Neural cell (in vitro differentiated cells): ENCODE measurements at regions not wholly inside any gene's neighbourhood (a gene's known extent, or its start where the extent isn't known, plus 50 kb on each side); places are given as distances from the start of the nearest gene placed in this dataset.

Source experiments
- H2AFZ ChIP-seq: fragments of 200-600, 300-800 bp; sonication (generic), shearing (Covaris generic); 2 replicates; pipeline ENCODE4 v1.6.0; 2014; ENCODE audit warnings: low read depth, mild to moderate bottlenecking, antibody characterized with exemption, low read length, moderate library complexity
- H3F3A ChIP-seq: fragments of 200-600 bp; shearing (Covaris generic); 2 replicates; pipeline ENCODE4 v1.6.1; 2016; ENCODE audit warnings: mild to moderate bottlenecking, moderate library complexity, mixed read lengths, antibody characterized with exemption, low read length; ENCODE audit not compliant: insufficient read depth, poor library complexity, severe bottlenecking
- H3K27ac ChIP-seq: fragments of 200-600, 300-800 bp; sonication (generic), shearing (Covaris generic); 2 replicates; pipeline ENCODE4 v1.5.1; 2014; ENCODE audit warnings: mild to moderate bottlenecking, low read length, moderate library complexity
- H3K27me3 ChIP-seq: fragments of 300-800, 200-600 bp; sonication (generic), shearing (Covaris generic); 2 replicates; pipeline ENCODE4 v1.6.0; 2014; ENCODE audit warnings: mild to moderate bottlenecking, low read depth, low read length, moderate library complexity; ENCODE audit not compliant: insufficient read depth
- H3K36me3 ChIP-seq: fragments of 300-800, 200-600 bp; sonication (generic), shearing (Covaris generic); 2 replicates; pipeline ENCODE4 v1.5.1; 2014; ENCODE audit warnings: mild to moderate bottlenecking, antibody characterized with exemption, low read length, moderate library complexity; ENCODE audit not compliant: insufficient read depth
- H3K4me2 ChIP-seq: fragments of 300-800, 200-600 bp; sonication (generic), shearing (Covaris generic); 2 replicates; pipeline ENCODE4 v1.6.0; 2014; ENCODE audit warnings: mild to moderate bottlenecking, low read length
- H3K4me3 ChIP-seq: fragments of 300-800, 200-600 bp; sonication (generic), shearing (Covaris generic); 2 replicates; pipeline ENCODE4 v1.5.1; 2014; ENCODE audit warnings: mild to moderate bottlenecking, low read length, moderate library complexity
- H3K79me2 ChIP-seq: fragments of 200-600 bp; shearing (Covaris generic); replicated peaks from 2 replicates; pipeline ENCODE4 v1.6.0; 2014; ENCODE audit warnings: mild to moderate bottlenecking, low read length, moderate library complexity; ENCODE audit not compliant: insufficient read depth
- H3K9ac ChIP-seq: fragments of 300-800, 200-600 bp; sonication (generic), shearing (Covaris generic); 2 replicates; pipeline ENCODE4 v1.6.1; 2016; ENCODE audit warnings: mild to moderate bottlenecking, low read length, mixed read lengths
- H3K9me2 ChIP-seq: fragments of 200-600 bp; shearing (Covaris generic); 2 replicates; pipeline ENCODE4 v1.6.1; 2016; ENCODE audit warnings: mild to moderate bottlenecking, low read length, mixed read lengths; ENCODE audit not compliant: insufficient read depth
- H3K9me3 ChIP-seq: fragments of 200-600, 300-800 bp; sonication (generic), shearing (Covaris generic); 2 replicates; pipeline ENCODE4 v1.6.1; 2016; ENCODE audit warnings: mild to moderate bottlenecking, mixed run types, low read length, moderate library complexity, mixed read lengths
- H4K20me1 ChIP-seq: fragments of 200-600 bp; shearing (Covaris generic); 2 replicates; pipeline ENCODE4 v1.6.1; 2016; ENCODE audit warnings: mild to moderate bottlenecking, mixed run types; ENCODE audit not compliant: insufficient read depth
- CTCF ChIP-seq: fragments of 450-650 bp; IDR thresholded peaks from 2 replicates; pipeline ENCODE4 v1.5.1; 2014; ENCODE audit warnings: antibody characterized with exemption, mild to moderate bottlenecking, moderate library complexity; ENCODE audit not compliant: poor library complexity, severe bottlenecking
- EP300 ChIP-seq: fragments of 450-650 bp; conservative IDR thresholded peaks from 2 replicates; pipeline ENCODE4 v1.6.1; 2014; ENCODE audit warnings: antibody characterized with exemption, mild to moderate bottlenecking, moderate library complexity; ENCODE audit not compliant: poor library complexity, severe bottlenecking
- EZH2 ChIP-seq: fragments of 200-600, 300-800 bp; shearing (Covaris generic), sonication (generic); IDR thresholded peaks from 2 replicates; pipeline ENCODE4 v1.6.1; 2014; ENCODE audit warnings: antibody characterized with exemption, low read length, borderline replicate concordance, mild to moderate bottlenecking; ENCODE audit not compliant: insufficient read depth, poor library complexity, severe bottlenecking
- MXI1 ChIP-seq: fragments of 450-650 bp; conservative IDR thresholded peaks from 2 replicates; pipeline ENCODE4 v1.6.1; 2014; ENCODE audit warnings: antibody characterized with exemption, mild to moderate bottlenecking; ENCODE audit not compliant: poor library complexity, severe bottlenecking
- POLR2AphosphoS5 ChIP-seq: IDR thresholded peaks from 2 replicates; pipeline ENCODE4 v1.6.1; 2012
- RAD21 ChIP-seq: fragments of 450-650 bp; conservative IDR thresholded peaks from 2 replicates; pipeline ENCODE4 v1.6.1; 2014; ENCODE audit warnings: antibody characterized with exemption, mild to moderate bottlenecking, moderate library complexity
- REST ChIP-seq: IDR thresholded peaks from 2 replicates; pipeline ENCODE4 v1.6.1; 2012; ENCODE audit warnings: borderline replicate concordance
- SMC3 ChIP-seq: fragments of 450-650 bp; conservative IDR thresholded peaks from 2 replicates; pipeline ENCODE4 v1.6.1; 2014; ENCODE audit warnings: antibody characterized with exemption, mild to moderate bottlenecking, moderate library complexity; ENCODE audit not compliant: poor library complexity
- TAF1 ChIP-seq: IDR thresholded peaks from 2 replicates; pipeline ENCODE4 v1.6.1; 2012; ENCODE audit warnings: low read depth

GRCh38 chr2:5175231-5175630 lies 517.0 kb upstream of the SOX11 start:
- Histone ChIP-seq H3K4me2 (no peak overlapping the region), H3K79me2 (no peaks in the 10 kb centered on the region), H3K27me3 (no peaks in the 10 kb centered on the region), H3K9me3 (no peaks in the 10 kb centered on the region), H3F3A (no peaks in the 10 kb centered on the region), H3K9ac (no peak overlapping the region), H3K9me2 (no peaks in the 10 kb centered on the region), H4K20me1 (no peaks in the 10 kb centered on the region), H2AFZ (no peak overlapping the region), H3K36me3 (no peaks in the 10 kb centered on the region), H3K4me3 (no peak overlapping the region), H3K27ac (no peak overlapping the region)
- TF ChIP-seq EP300 (no peak), EZH2 (no peak), TAF1 (no peak), CTCF (no peak), REST (no peak), MXI1 (no peak), SMC3 (no peak), POLR2AphosphoS5 (no peak), RAD21 (no peak)

- no peaks in the 10 kb centered on the region for H3F3A ChIP-seq
Observed at GRCh38 chr2:5176764-5177163, 515.4 kb upstream of the SOX11 start.

More at GRCh38 chr2:5176764-5177163, 515.4 kb upstream of the SOX11 start:
- Histone ChIP-seq H3K4me3 (no peak overlapping the region), H2AFZ (no peak overlapping the region), H3K27me3 (no peaks in the 10 kb centered on the region), H3K79me2 (no peaks in the 10 kb centered on the region), H3K4me2 (no peak overlapping the region), H3K9ac (no peak overlapping the region), H3K9me2 (no peaks in the 10 kb centered on the region), H3K9me3 (no peaks in the 10 kb centered on the region), H4K20me1 (no peaks in the 10 kb centered on the region), H3K36me3 (no peaks in the 10 kb centered on the region), H3K27ac (no peak overlapping the region)
- TF ChIP-seq POLR2AphosphoS5 (no peak), CTCF (no peak), MXI1 (no peak), SMC3 (no peak)
